ENCODE measurements at regions not wholly inside any gene's neighbourhood (a gene's known extent, or its start where the extent isn't known, plus 50 kb on each side); places are given as distances from the start of the nearest gene placed in this dataset.
"Not testable (repeated sequence)": the region's sequence is repeated elsewhere in the genome, so short reads cannot be mapped to it uniquely, and the experiment has no call there.

DNA sequence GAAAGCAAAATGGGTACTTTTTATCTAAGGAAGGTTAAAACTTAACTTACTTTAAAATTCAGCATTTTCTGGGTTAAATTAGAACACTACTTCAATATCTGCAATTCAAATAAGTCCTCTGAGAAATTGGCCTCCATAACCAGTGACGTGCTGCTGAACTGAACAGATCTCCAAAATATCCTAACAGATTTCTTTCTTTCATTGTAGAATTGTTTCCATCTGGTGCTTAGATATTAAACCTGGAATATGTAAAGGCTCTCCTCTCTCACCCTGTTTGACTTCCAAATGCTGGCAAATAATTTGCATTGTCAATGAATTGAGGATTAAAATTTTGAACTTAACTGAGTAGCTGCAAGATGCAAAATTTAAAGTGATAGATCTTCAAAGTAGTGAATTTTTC is 316.9 kb upstream of the CXADR start:
- no peak for DNase-seq
- ATAC-seq (ENCODE audit: poor library complexity), result peak; percentile 45
- intact Hi-C loops (cut with DNase I), result no loop called here

- intact Hi-C loops (cut with DNase I), result no loop called here
Observed at GRCh38 chr21:17196623-17197022, 316.2 kb upstream of the CXADR start.

DNA sequence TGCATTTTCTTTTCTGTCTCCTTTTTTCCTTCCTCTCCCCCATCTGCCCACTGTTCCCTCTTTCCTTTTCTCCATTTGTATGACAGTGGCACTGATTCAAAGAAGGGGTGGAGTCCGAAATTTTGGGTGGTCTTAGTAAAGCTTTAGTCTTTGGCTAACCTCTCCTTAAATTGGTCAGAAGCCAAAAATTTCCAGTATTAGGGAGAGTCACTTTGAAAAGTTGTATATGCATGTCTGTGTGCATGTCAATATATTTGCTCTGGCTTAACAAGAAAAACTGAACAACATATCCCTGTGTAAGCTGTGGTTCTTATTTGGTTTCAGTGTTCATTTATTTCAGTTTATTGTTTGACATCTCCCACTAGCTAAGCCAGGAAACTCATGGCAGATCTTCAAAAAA is 314.8 kb upstream of the CXADR start:
- DNase-seq (no peak), ATAC-seq (ENCODE audit: poor library complexity) (no peak)
- intact Hi-C loops (cut with DNase I), result no loop called here

More at GRCh38 chr21:17196623-17197022, 316.2 kb upstream of the CXADR start:
- no peak for DNase-seq
- ATAC-seq (ENCODE audit: poor library complexity), result no peak

DNA sequence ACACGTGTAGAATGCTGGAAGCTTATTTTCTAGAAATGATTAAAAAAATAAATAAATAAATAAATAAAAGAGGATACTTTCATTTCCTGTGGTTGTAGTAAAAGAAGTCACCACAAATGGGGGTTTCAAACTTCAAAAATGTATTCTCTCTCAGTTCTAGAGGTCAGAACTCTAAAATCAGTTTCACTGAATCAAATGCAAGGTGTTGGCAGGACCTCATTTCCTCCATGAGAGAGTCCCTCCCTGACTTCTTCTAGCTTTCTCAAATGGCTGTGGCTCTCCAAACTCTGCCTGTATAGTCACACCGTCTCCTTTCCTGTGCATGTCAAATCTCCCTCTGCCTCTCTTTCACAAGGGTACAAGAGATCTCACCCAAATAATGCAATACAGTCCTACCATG is 312.6 kb upstream of the CXADR start:
- intact Hi-C loops (cut with DNase I), result no loop called here
- DNase-seq (no peak), ATAC-seq (ENCODE audit: poor library complexity) (no peak)

- DNase-seq, result no peak
Observed at GRCh38 chr21:17201741-17202260, 311.0 kb upstream of the CXADR start.

GRCh38 chr21:17214801-17215200 is 298.0 kb upstream of the CXADR start:
- no peak for ATAC-seq (ENCODE audit: poor library complexity)
- intact Hi-C loops (cut with DNase I), result no loop called here
- no peak for DNase-seq

More at GRCh38 chr21:17201741-17202260, 311.0 kb upstream of the CXADR start:
- no peak for ATAC-seq (ENCODE audit: poor library complexity)
- intact Hi-C loops (cut with DNase I), result no loop called here

- ATAC-seq (ENCODE audit: poor library complexity); DNase-seq; intact Hi-C loops (cut with DNase I): not testable (repeated sequence)
Observed at GRCh38 chr21:17219050-17219449, 293.8 kb upstream of the CXADR start.

GRCh38 chr21:17231124-17231523 is 281.7 kb upstream of the CXADR start:
- intact Hi-C loops (cut with DNase I), result no loop called here
- no peak for DNase-seq
- ATAC-seq (ENCODE audit: poor library complexity), result no peak

DNA sequence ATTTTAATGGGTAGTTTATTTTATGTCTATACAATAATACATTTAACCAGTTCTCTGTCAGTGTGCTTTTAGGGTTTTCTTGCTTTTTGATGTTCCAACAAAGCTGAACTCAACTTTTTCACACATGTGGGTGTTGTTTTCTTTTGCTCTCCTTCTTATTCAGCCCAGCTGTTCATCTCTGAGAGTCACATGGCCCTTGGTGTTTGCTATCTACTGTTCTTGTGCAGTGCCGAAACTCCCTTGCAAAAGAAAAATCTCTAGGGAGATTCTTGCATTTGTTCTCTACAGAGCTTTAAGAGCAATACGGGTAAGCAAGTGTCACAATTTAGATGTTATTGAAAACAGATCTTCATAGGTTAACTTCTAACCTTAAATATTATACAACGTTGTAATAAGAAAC is 281.1 kb upstream of the CXADR start:
- ATAC-seq (ENCODE audit: poor library complexity) (peak; percentile 90), DNase-seq (no peak)
- intact Hi-C loops (cut with DNase I), result no loop called here

GRCh38 chr21:17238468-17238867 is 274.4 kb upstream of the CXADR start:
- intact Hi-C loops (cut with DNase I), result no loop called here
- DNase-seq (no peak), ATAC-seq (ENCODE audit: poor library complexity) (no peak)

DNA sequence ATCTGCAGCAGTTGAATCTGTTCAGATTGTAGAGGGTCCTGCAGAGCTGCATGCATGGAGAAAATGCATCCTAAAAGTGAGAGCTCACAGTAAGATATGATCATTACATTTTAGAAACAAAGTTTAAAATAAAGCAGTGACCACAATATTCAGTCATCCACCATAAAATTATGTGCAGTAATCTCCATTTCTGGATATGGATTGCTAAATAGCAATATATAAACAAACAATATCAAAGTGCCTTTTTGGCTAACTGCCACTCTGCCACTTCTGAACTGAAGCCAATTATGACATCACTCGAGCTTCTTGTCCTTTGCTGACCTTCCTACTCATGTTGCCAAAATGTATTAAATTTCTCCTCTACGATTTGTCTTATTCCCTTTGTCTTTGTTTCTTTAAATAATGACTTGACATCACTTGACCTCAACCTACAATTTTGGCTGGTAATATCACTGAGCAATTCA is 262.0 kb upstream of the CXADR start:
- no peak for DNase-seq
- intact Hi-C loops (cut with DNase I), result no loop called here
- ATAC-seq (ENCODE audit: poor library complexity), result no peak

DNA sequence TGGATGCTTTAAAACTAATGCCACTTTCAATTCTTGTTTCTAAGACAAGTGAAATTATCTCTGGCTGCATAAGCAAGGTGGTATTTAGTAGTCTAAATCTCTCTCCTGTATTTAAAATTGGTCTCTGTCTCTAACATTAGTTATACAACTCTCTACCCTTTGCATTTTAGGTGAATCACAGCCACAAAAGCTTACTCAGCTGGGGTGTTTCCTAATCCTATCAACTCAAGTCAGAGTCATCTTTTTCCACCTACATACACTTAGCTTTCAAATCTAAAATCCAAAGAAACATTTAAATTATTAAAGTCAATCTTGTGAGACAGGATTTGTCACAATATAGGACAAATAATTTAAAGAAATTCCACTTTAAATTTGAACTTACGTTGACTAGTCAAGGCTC is 255.1 kb upstream of the CXADR start:
- intact Hi-C loops (cut with DNase I), result no loop called here
- DNase-seq (no peak), ATAC-seq (ENCODE audit: poor library complexity) (no peak)

DNA sequence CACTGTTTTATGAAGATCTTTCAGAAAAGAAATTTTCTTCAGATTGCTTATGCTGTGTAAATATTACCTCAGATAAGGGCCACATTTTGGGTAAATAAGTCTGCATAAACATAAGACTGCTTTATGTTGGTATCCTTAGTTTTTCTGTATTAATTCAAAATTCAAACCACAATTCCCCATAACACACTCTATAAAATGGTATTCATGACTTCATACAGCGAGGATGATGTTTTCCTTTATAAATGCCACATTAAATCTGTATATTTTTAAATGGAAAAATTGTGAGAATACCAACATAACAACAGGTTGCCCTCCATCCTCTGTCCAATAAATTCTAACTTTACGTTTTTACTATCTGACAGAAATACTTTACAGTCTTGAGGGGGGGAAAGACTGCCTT is 248.7 kb upstream of the CXADR start:
- intact Hi-C loops (cut with DNase I), result no loop called here
- DNase-seq (no peak), ATAC-seq (ENCODE audit: poor library complexity) (no peak)

DNA sequence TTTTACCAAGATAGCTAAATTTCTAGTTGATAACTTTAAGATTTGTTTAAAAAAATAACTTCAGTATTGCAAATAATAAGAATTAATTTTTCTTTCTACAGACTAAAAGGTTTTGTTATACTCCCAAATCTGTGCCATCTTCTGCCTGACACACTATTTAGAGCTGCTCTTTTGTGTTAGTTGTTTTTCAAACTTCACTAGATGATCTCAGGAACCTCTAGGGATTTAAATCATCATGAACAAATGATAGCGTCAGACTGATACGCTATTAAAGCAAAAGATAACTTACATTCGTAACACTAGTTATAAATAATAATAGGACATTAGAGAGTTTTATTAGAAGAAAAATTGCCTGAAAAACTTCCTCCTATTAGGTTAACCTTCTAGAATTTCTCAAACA is 243.1 kb upstream of the CXADR start:
- ATAC-seq (ENCODE audit: poor library complexity) (peak; percentile 62), DNase-seq (no peak)
- intact Hi-C loops (cut with DNase I), result no loop called here

DNA sequence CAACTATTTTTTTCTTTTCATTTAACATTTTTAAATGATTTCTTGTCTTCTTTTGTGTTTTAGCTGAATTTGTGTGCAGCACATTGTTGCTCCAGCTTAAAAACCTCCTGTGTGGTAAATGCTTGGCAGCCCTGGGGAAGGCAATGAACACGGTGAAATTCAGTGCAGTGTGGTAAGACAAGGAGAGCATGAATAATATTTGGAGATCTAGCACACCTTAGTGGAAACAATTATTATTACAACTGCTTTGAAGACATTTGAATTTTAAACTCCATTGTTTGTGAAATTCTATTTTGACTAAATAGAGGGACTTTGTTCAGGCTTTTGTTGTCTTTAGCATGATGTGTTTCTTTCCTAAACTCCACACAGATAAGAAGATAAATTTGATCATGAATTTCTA is 242.6 kb upstream of the CXADR start:
- ATAC-seq (ENCODE audit: poor library complexity) (peak; percentile 96), DNase-seq (peak; percentile 53)
- intact Hi-C loops (cut with DNase I), result no loop called here

- DNase-seq (no peak), ATAC-seq (ENCODE audit: poor library complexity) (no peak)
- intact Hi-C loops (cut with DNase I), result no loop called here
Observed at GRCh38 chr21:17279663-17280062, 233.2 kb upstream of the CXADR start.

- intact Hi-C loops (cut with DNase I); ATAC-seq (ENCODE audit: poor library complexity); DNase-seq: not testable (repeated sequence)
Observed at GRCh38 chr21:17293016-17293562, 219.8 kb upstream of the CXADR start.

DNA sequence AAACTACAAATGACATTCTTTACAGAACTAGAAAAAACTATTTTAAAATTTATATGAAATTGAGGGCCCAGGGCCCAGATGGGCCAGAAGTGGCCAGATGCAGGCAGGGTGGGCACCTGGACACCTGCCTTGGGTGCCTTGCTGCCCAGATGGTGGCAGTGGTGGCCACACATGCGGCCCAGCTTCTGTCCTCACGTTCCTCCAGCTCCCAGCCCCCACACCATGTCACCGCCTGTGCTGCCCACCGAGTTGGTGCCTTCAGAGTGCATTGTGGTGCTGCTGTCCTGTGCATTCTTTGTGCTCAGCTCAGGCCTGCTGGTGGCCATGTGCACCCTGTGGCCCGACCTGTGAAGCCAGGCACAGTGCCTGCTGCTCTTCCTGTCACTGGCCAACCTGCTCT is 216.8 kb upstream of the CXADR start:
- intact Hi-C loops (cut with DNase I), result no loop called here
- DNase-seq (no peak), ATAC-seq (ENCODE audit: poor library complexity) (no peak)

GRCh38 chr21:17299576-17299975 is 213.3 kb upstream of the CXADR start:
- intact Hi-C loops (cut with DNase I); ATAC-seq (ENCODE audit: poor library complexity); DNase-seq: not testable (repeated sequence)

GRCh38 chr21:17327715-17328114 is 185.1 kb upstream of the CXADR start:
- DNase-seq; ATAC-seq (ENCODE audit: poor library complexity); intact Hi-C loops (cut with DNase I): not testable (repeated sequence)

DNA sequence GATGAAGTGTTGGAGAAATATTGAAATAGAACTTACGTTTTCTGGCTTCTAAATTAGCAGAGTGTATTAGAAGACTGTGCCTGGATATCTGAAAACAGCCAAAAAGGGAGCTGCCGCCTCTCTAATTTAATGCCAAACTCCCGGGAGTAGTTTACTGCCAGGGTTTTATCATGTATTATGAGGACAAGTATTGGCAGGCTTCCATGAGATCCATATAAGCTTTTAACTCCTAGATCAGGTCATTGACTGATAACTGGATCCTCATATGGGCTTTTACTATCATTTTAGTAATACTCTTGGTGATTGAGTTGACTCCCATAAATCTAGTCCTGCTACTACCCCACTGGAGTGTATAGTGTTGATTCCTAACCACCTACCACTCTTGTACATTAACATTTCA is 178.4 kb upstream of the CXADR start:
- ATAC-seq (ENCODE audit: poor library complexity) (no peak), DNase-seq (no peak)
- intact Hi-C loops (cut with DNase I), result no loop called here
